IMR-90 (cell line): ENCODE measurements at regions not wholly inside any gene's neighbourhood (a gene's known extent, or its start where the extent isn't known, plus 50 kb on each side); places are given as distances from the start of the nearest gene placed in this dataset.
A peak's percentile ranks its signal among the peaks of the same experiment; 100 is the strongest.

Source experiments
- ATAC-seq: fragments of 200-7000 bp; cut with Tn5 transposase; 2 replicates; pipeline ENCODE4 v1.9.1; 2020; ENCODE audit warnings: low read depth, mild to moderate bottlenecking, moderate library complexity
- BruUV-seq: library from RNA; stranded (reverse); fragments of 400-500 nt; replicated peaks from 2 replicates; lab custom pipeline; 2021; lab: Mats Ljungman, UMichigan
- CTCF ChIA-PET: fragments of 300-600 bp; formaldehyde crosslinking; extraction: SDS; loops from one replicate; lab custom pipeline; 2021; ENCODE audit warnings: antibody characterized with exemption; lab: Yijun Ruan, JAX
- POLR2A ChIA-PET: fragments of 300-600 bp; sonication (Branson Sonifier 250); formaldehyde crosslinking; loops from one replicate; lab custom pipeline; 2022; ENCODE audit warnings: antibody characterized with exemption; ENCODE audit not compliant: unreplicated experiment; lab: Charles Lee
- DNase-seq: peaks from one replicate; pipeline ENCODE4 v3.0.0; 2013
- H2AFZ ChIP-seq: replicated peaks from 2 replicates; pipeline ENCODE3; 2013; ENCODE audit warnings: low read length, mild to moderate bottlenecking; ENCODE audit not compliant: poor library complexity
- H2AK5ac ChIP-seq: 2 replicates; pipeline ENCODE4 v1.6.1; 2013; ENCODE audit warnings: low read depth, low read length, inconsistent platforms
- H2AK9ac ChIP-seq: replicated peaks from 2 replicates; pipeline ENCODE3; 2013; ENCODE audit warnings: mild to moderate bottlenecking, low read depth, low read length, moderate library complexity; ENCODE audit not compliant: poor library complexity
- H2BK120ac ChIP-seq: 2 replicates; pipeline ENCODE4 v1.6.1; 2013; ENCODE audit warnings: low read depth, low read length, inconsistent platforms
- H2BK15ac ChIP-seq: 3 replicates; pipeline ENCODE4 v1.6.1; 2013; ENCODE audit warnings: low read depth, low read length, inconsistent platforms
- H2BK20ac ChIP-seq: 2 replicates; pipeline ENCODE4 v1.6.1; 2013; ENCODE audit warnings: low read depth, mild to moderate bottlenecking, inconsistent platforms, low read length, moderate library complexity
- H2BK5ac ChIP-seq: 2 replicates; pipeline ENCODE4 v1.6.1; 2013; ENCODE audit warnings: mild to moderate bottlenecking, low read depth, low read length, inconsistent platforms; ENCODE audit not compliant: poor library complexity, severe bottlenecking
- H3K14ac ChIP-seq: replicated peaks from 2 replicates; pipeline ENCODE4 v1.6.1; 2013; ENCODE audit warnings: low read depth, low read length, inconsistent platforms
- H3K18ac ChIP-seq: 2 replicates; pipeline ENCODE4 v1.6.1; 2013; ENCODE audit warnings: low read depth, low read length, control low read depth
- H3K23ac ChIP-seq: 2 replicates; pipeline ENCODE4 v1.6.1; 2013; ENCODE audit warnings: low read depth, low read length, inconsistent platforms
- H3K27ac ChIP-seq: 2 replicates; pipeline ENCODE4 v1.5.1; 2013; ENCODE audit warnings: mild to moderate bottlenecking, control low read depth, low read length; ENCODE audit not compliant: insufficient read depth
- H3K27me3 ChIP-seq: 2 replicates; pipeline ENCODE4 v1.6.1; 2013; ENCODE audit warnings: low read length; ENCODE audit not compliant: control insufficient read depth, insufficient read depth
- H3K36me3 ChIP-seq: 2 replicates; pipeline ENCODE4 v1.6.1; 2013; ENCODE audit warnings: low read length, mixed read lengths; ENCODE audit not compliant: control insufficient read depth, insufficient read depth
- H3K4ac ChIP-seq: 2 replicates; pipeline ENCODE4 v1.6.1; 2013; ENCODE audit warnings: low read depth, low read length, inconsistent platforms
- H3K4me1 ChIP-seq: 2 replicates; pipeline ENCODE4 v1.6.1; 2013; ENCODE audit warnings: low read length, mixed read lengths; ENCODE audit not compliant: control insufficient read depth, insufficient read depth
- H3K4me2 ChIP-seq: 2 replicates; pipeline ENCODE4 v1.6.1; 2013; ENCODE audit warnings: low read depth, mild to moderate bottlenecking, control low read depth, low read length, moderate library complexity
- H3K4me3 ChIP-seq: 2 replicates; pipeline ENCODE4 v1.5.1; 2013; ENCODE audit warnings: low read depth, mild to moderate bottlenecking, control low read depth, low read length, moderate library complexity; ENCODE audit not compliant: insufficient read depth
- H3K56ac ChIP-seq: 2 replicates; pipeline ENCODE4 v1.6.1; 2013; ENCODE audit warnings: low read length, inconsistent platforms; ENCODE audit not compliant: insufficient read depth; ENCODE audit errors: extremely low read depth
- H3K79me1 ChIP-seq, 2 experiments: 2 replicates each; pipeline ENCODE4 v1.6.1; 2013; ENCODE audit warnings: low read length in 2 of 2, inconsistent platforms in 1 of 2, low read depth in 1 of 2
- H3K9ac ChIP-seq: 2 replicates; pipeline ENCODE4 v1.6.1; 2013; ENCODE audit warnings: low read depth, low read length, control low read depth
- H3K9me1 ChIP-seq: 2 replicates; pipeline ENCODE4 v1.6.1; 2013; ENCODE audit warnings: low read length, inconsistent platforms; ENCODE audit not compliant: insufficient read depth
- H3K9me3 ChIP-seq: 2 replicates; pipeline ENCODE4 v1.6.1; 2013; ENCODE audit warnings: low read length; ENCODE audit not compliant: control insufficient read depth, insufficient read depth
- H4K20me1 ChIP-seq: 2 replicates; pipeline ENCODE4 v1.6.1; 2013; ENCODE audit warnings: low read length, inconsistent platforms; ENCODE audit not compliant: insufficient read depth
- H4K5ac ChIP-seq: 2 replicates; pipeline ENCODE4 v1.6.1; 2013; ENCODE audit warnings: mild to moderate bottlenecking, low read depth, low read length, control low read depth
- H4K8ac ChIP-seq, 2 experiments: 2 replicates each; pipeline ENCODE4 v1.6.1; 2013; ENCODE audit warnings: low read depth in 2 of 2, low read length in 2 of 2, control low read depth in 1 of 2, inconsistent platforms in 1 of 2
- H4K91ac ChIP-seq: 2 replicates; pipeline ENCODE4 v1.6.1; 2013; ENCODE audit warnings: low read depth, low read length, inconsistent platforms; ENCODE audit not compliant: insufficient read depth
- BHLHE40 ChIP-seq: fragments of 150-350 bp; IDR thresholded peaks from 2 replicates; pipeline ENCODE4 v1.6.1; 2016; ENCODE audit warnings: mild to moderate bottlenecking, low read depth, low read length
- CHD1 ChIP-seq: IDR thresholded peaks from 2 replicates; pipeline ENCODE4 v1.6.1; 2012; ENCODE audit warnings: low read depth, low read length, improper control_type of control experiment
- FOS ChIP-seq: fragments of 150-350 bp; IDR thresholded peaks from 2 replicates; pipeline ENCODE4 v1.6.1; 2016; ENCODE audit warnings: low read depth, low read length
- MXI1 ChIP-seq: IDR thresholded peaks from 2 replicates; pipeline ENCODE4 v1.6.1; 2012; ENCODE audit warnings: low read depth, mild to moderate bottlenecking, low read length, moderate library complexity, borderline replicate concordance
- RAD21 ChIP-seq: IDR thresholded peaks from 2 replicates; pipeline ENCODE4 v1.6.1; 2012; ENCODE audit warnings: low read length, improper control_type of control experiment
- RFX5 ChIP-seq: IDR thresholded peaks from 2 replicates; pipeline ENCODE4 v1.8.0; 2012; ENCODE audit warnings: low read depth, mild to moderate bottlenecking, low read length, moderate library complexity
- SMC3 ChIP-seq: fragments of 150-350 bp; IDR thresholded peaks from 2 replicates; pipeline ENCODE4 v1.6.1; 2016; ENCODE audit warnings: low read depth, mild to moderate bottlenecking, antibody characterized with exemption, low read length, moderate library complexity
- WGBS, 2 experiments: methylation state at CpG; one replicate each; pipeline versions ENCODE4 v1.1.5 to v1.1.7; 2013; ENCODE audit warnings: missing lambda C conversion rate in 2 of 2; ENCODE audit not compliant: insufficient read length in 1 of 2; ENCODE audit errors: extremely low coverage in 2 of 2; 5-methylcytosine and 5-hydroxymethylcytosine counted together
- dilution Hi-C: fragments of 300-500 bp; cut with HindIII; formaldehyde crosslinking; loops from one replicate; pipeline ENCODE4 v1.14.3; 2018; ENCODE audit warnings: low sequenced_read_pairs; ENCODE audit not compliant: unreplicated experiment
- in situ Hi-C: fragments of 300-500 bp; cut with MboI; formaldehyde crosslinking; loops from 3 replicates; pipeline ENCODE4 v1.14.3; 2019; ENCODE audit warnings: low sequenced_read_pairs, inconsistent platforms, mixed read lengths
- intact Hi-C: fragments of 100-400 bp; cut with micrococcal nuclease; formaldehyde crosslinking; loops from 2 replicates; pipeline ENCODE4 v1.10.0; 2022

GRCh38 chr13:107360010-107360409 lies 792.1 kb upstream of the ARGLU1 start:
- H4K91ac ChIP-seq: no peak overlapping the region
- H2BK20ac ChIP-seq: no peak overlapping the region
- H4K5ac ChIP-seq: no peak overlapping the region; the same call in 1 of the 2 replicates
- peaks cover 16% of the 10 kb centered on the region for H3K4me1 ChIP-seq
- H3K14ac ChIP-seq: no peak overlapping the region
- H3K27me3 ChIP-seq: no peaks in the 10 kb centered on the region
- H3K9ac ChIP-seq: no peak overlapping the region
- no peak overlapping the region for H3K56ac ChIP-seq
- H3K4me2 ChIP-seq: no peak overlapping the region
- H3K36me3 ChIP-seq: no peaks in the 10 kb centered on the region; the same call in 1 of the 2 replicates
- dilution Hi-C loops: no loop called here
- ATAC-seq: no peak
- H2AK5ac ChIP-seq: no peak overlapping the region
- H4K20me1 ChIP-seq: no peaks in the 10 kb centered on the region
- H2AK9ac ChIP-seq: no peak overlapping the region
- no peak overlapping the region; the same call in 1 of the 2 replicates for H3K18ac ChIP-seq
- H2BK5ac ChIP-seq: no peak overlapping the region
- in situ Hi-C loops: loop anchor here (5.0 to 25.0 kb wide), 2 partner anchors 143 to 802 kb away; no protein-coding TSS in a partner anchor
- ChIA-PET POLR2A (no interaction called here), CTCF (interaction anchor here (0.5 kb wide), 1 partner anchor 29 kb away, joined by 3 read pairs; no protein-coding TSS in a partner anchor)
- no peak overlapping the region for H3K23ac ChIP-seq
- H2BK15ac ChIP-seq: no peak overlapping the region
- no peak overlapping the region for H3K4me3 ChIP-seq
- H4K8ac ChIP-seq: no peak overlapping the region
- DNase-seq: no peak
- WGBS, 2 experiments: no CpG with 5 or more reads among the region's 1 CpG
- TF ChIP-seq SMC3: no peak
- TF ChIP-seq CHD1: no peak
- no peak for TF ChIP-seq FOS
- TF ChIP-seq MXI1: no peak
- TF ChIP-seq RAD21: no peak
- TF ChIP-seq BHLHE40: no peak
- no peak for TF ChIP-seq RFX5
- H3K9me3 ChIP-seq: no peaks in the 10 kb centered on the region
- no peak overlapping the region for H3K4ac ChIP-seq
- peaks cover 11% of the 10 kb centered on the region for H3K9me1 ChIP-seq
- peak overlapping the region; percentile 46; the same call in 1 of the 2 replicates for H2BK120ac ChIP-seq
- no peak overlapping the region for H2AFZ ChIP-seq
- intact Hi-C loops: no loop called here
- no TSS peak for BruUV-seq
- H3K27ac ChIP-seq: no peak overlapping the region
- H3K79me1 ChIP-seq: peaks cover 26 to 45% of the 10 kb centered on the region in 2 experiments
